HCT116 (cell line): ENCODE measurements at regions not wholly inside any gene's neighbourhood (a gene's known extent, or its start where the extent isn't known, plus 50 kb on each side); places are given as distances from the start of the nearest gene placed in this dataset.

ENCODE experiments used
- ATAC-seq: fragments of 200-7000 bp; cut with Tn5 transposase; 2 replicates; pipeline ENCODE4 v1.9.1; 2020; ENCODE audit warnings: mild to moderate bottlenecking, moderate library complexity
- BruUV-seq: library from RNA; stranded (reverse); fragments of 400-500 nt; replicated peaks from 2 replicates; lab custom pipeline; 2021; lab: Mats Ljungman, UMichigan
- CTCF ChIA-PET: fragments of 300-600 bp; sonication (Branson Sonifier 250); formaldehyde crosslinking; loops from one replicate; lab custom pipeline; 2021; ENCODE audit warnings: antibody characterized with exemption; lab: Charles Lee
- POLR2A ChIA-PET: fragments of 300-600, 350-600 bp; sonication (Branson Sonifier 250); formaldehyde crosslinking; loops from one replicate; lab custom pipeline; 2021; ENCODE audit warnings: antibody characterized with exemption; lab: Charles Lee
- RAD21 ChIA-PET, 2 experiments: fragments of 300-600 bp; sonication (Branson Sonifier 250); formaldehyde crosslinking; loops; one replicate each; lab custom pipeline; 2023; ENCODE audit warnings: low total read pairs in 2 of 2; ENCODE audit not compliant: uncharacterized antibody in 2 of 2, unreplicated experiment in 2 of 2, low non-redundant PET in 1 of 2; lab: Charles Lee
- DNase-seq: peaks from one replicate; pipeline ENCODE4 v3.0.0-alpha.2; 2010; ENCODE audit warnings: low read depth, low spot score
- H2AFZ ChIP-seq: fragments of 200-600 bp; shearing (Covaris generic), sonication (generic); 2 replicates; pipeline ENCODE4 v1.6.1; 2017; ENCODE audit warnings: low read depth, mixed run types, mixed read lengths, antibody characterized with exemption, low read length; ENCODE audit not compliant: poor library complexity, severe bottlenecking
- H3K27ac ChIP-seq: 2 replicates; pipeline ENCODE4 v1.5.1; 2012; ENCODE audit warnings: low read depth, low read length
- H3K27me3 ChIP-seq: fragments of 200-600 bp; sonication (generic); 2 replicates; pipeline ENCODE4 v1.6.1; 2016; ENCODE audit warnings: mixed run types, low read length, mixed read lengths; ENCODE audit not compliant: insufficient read depth
- H3K36me3 ChIP-seq, 2 experiments: fragments of 200-500 bp in 1 of 2; fragments of 200-600 bp in 1 of 2; sonication (Bioruptor generic) in 1 of 2; sonication (generic) in 1 of 2; 2 replicates each; pipeline versions ENCODE4 v1.5.1 to v1.6.1; 2014 to 2016; ENCODE audit warnings: low read length in 2 of 2, inconsistent platforms in 1 of 2, mixed read lengths in 1 of 2, mixed run types in 1 of 2; ENCODE audit not compliant: insufficient read depth in 2 of 2, control insufficient read depth in 1 of 2
- H3K4me1 ChIP-seq, 2 experiments: fragments of 200-600 bp in 1 of 2; sonication (generic) in 1 of 2; 2 replicates each; pipeline versions ENCODE4 v1.5.1 to v1.6.1; 2012 to 2017; ENCODE audit warnings: low read length in 2 of 2, inconsistent platforms in 1 of 2, mild to moderate bottlenecking in 1 of 2, mixed read lengths in 1 of 2, mixed run types in 1 of 2, moderate library complexity in 1 of 2; ENCODE audit not compliant: insufficient read depth in 2 of 2, control insufficient read depth in 1 of 2
- H3K4me2 ChIP-seq: fragments of 200-600 bp; sonication (generic); 2 replicates; pipeline ENCODE4 v1.6.1; 2017; ENCODE audit warnings: mixed run types, low read length, mixed read lengths
- H3K4me3 ChIP-seq, 2 experiments: fragments of 200-600 bp in 1 of 2; sonication (generic) in 1 of 2; replicated peaks in 1 of 2; 2 replicates each; pipeline ENCODE4 v1.5.1; 2011 to 2016; ENCODE audit warnings: low read length in 2 of 2, control low read depth in 1 of 2, low read depth in 1 of 2, mild to moderate bottlenecking in 1 of 2, mixed read lengths in 1 of 2, mixed run types in 1 of 2
- H3K79me2 ChIP-seq: fragments of 200-600 bp; sonication (generic); 2 replicates; pipeline ENCODE4 v1.6.1; 2017; ENCODE audit warnings: mild to moderate bottlenecking, mixed run types, low read length, moderate library complexity, mixed read lengths; ENCODE audit not compliant: insufficient read depth
- H3K9ac ChIP-seq: fragments of 200-600 bp; sonication (generic); 2 replicates; pipeline ENCODE4 v1.6.1; 2016; ENCODE audit warnings: low read length, mixed read lengths
- H3K9me2 ChIP-seq: fragments of 200-600 bp; sonication (generic), shearing (Covaris generic); 2 replicates; pipeline ENCODE4 v1.6.1; 2017; ENCODE audit warnings: mixed run types, mild to moderate bottlenecking, moderate library complexity; ENCODE audit not compliant: insufficient read depth
- H3K9me3 ChIP-seq, 2 experiments: fragments of 200-500 bp in 1 of 2; fragments of 200-600 bp in 1 of 2; sonication (Bioruptor generic) in 1 of 2; sonication (generic) in 1 of 2; 2 replicates each; pipeline ENCODE4 v1.6.1; 2014 to 2017; ENCODE audit warnings: low read length in 2 of 2, mixed read lengths in 2 of 2, inconsistent platforms in 1 of 2, low read depth in 1 of 2, mild to moderate bottlenecking in 1 of 2, mixed run types in 1 of 2, moderate library complexity in 1 of 2; ENCODE audit not compliant: control insufficient read depth in 1 of 2, insufficient read depth in 1 of 2
- H4K20me1 ChIP-seq: fragments of 200-600 bp; sonication (generic), shearing (Covaris generic); 2 replicates; pipeline ENCODE4 v1.6.1; 2017; ENCODE audit warnings: mixed run types, mild to moderate bottlenecking, moderate library complexity; ENCODE audit not compliant: insufficient read depth
- CBX3 ChIP-seq: IDR thresholded peaks from 2 replicates; pipeline ENCODE4 v1.6.1; 2012; ENCODE audit warnings: low read depth
- CTCF ChIP-seq, 3 experiments: fragments of 200-600 bp in 1 of 3; sonication (generic) in 1 of 3; IDR thresholded peaks in 2 of 3; conservative IDR thresholded peaks in 1 of 3; 2 replicates each; pipeline ENCODE4 v1.5.1; 2012 to 2017; ENCODE audit warnings: low read depth in 2 of 3, low read length in 2 of 3, antibody characterized with exemption in 1 of 3, borderline replicate concordance in 1 of 3, control low read depth in 1 of 3, mild to moderate bottlenecking in 1 of 3, mixed read lengths in 1 of 3, mixed run types in 1 of 3, moderate library complexity in 1 of 3; ENCODE audit not compliant: insufficient read depth in 1 of 3
- EGR1 ChIP-seq: IDR thresholded peaks from 2 replicates; pipeline ENCODE4 v1.6.1; 2012; ENCODE audit warnings: low read depth
- EZH2 ChIP-seq: fragments of 200-600 bp; sonication (generic); IDR thresholded peaks from 2 replicates; pipeline ENCODE4 v1.6.1; 2017; ENCODE audit warnings: antibody characterized with exemption, mixed run types
- EZH2phosphoT487 ChIP-seq: fragments of 200-600 bp; IDR thresholded peaks from 2 replicates; pipeline ENCODE4 v1.6.1; 2018; ENCODE audit warnings: antibody characterized with exemption, borderline replicate concordance
- FOSL1 ChIP-seq: IDR thresholded peaks from 2 replicates; pipeline ENCODE4 v1.6.1; 2012; ENCODE audit warnings: low read depth
- JUND ChIP-seq: IDR thresholded peaks from 2 replicates; pipeline ENCODE4 v1.6.1; 2012
- MAX ChIP-seq: IDR thresholded peaks from 2 replicates; pipeline ENCODE4 v1.6.1; 2012
- POLR2A ChIP-seq: IDR thresholded peaks from 2 replicates; pipeline ENCODE4 v1.7.0; 2011; ENCODE audit warnings: borderline replicate concordance; ENCODE audit not compliant: insufficient read depth, insufficient read length; ENCODE audit errors: extremely low read depth
- RAD21 ChIP-seq: IDR thresholded peaks from 2 replicates; pipeline ENCODE4 v1.6.1; 2012; ENCODE audit warnings: low read depth, mild to moderate bottlenecking
- REST ChIP-seq: IDR thresholded peaks from 2 replicates; pipeline ENCODE4 v1.6.1; 2012; ENCODE audit warnings: low read depth
- SP1 ChIP-seq: IDR thresholded peaks from 2 replicates; pipeline ENCODE4 v1.6.1; 2012; ENCODE audit warnings: low read depth
- SRF ChIP-seq: IDR thresholded peaks from 2 replicates; pipeline ENCODE4 v1.6.1; 2012; ENCODE audit warnings: low read depth
- TCF7L2 ChIP-seq: IDR thresholded peaks from 2 replicates; pipeline ENCODE4 v1.7.0; 2011; ENCODE audit warnings: borderline replicate concordance, inconsistent platforms; ENCODE audit not compliant: insufficient read depth, insufficient read length; ENCODE audit errors: extremely low read depth
- ZFX ChIP-seq: fragments of 450-650 bp; IDR thresholded peaks from 2 replicates; pipeline ENCODE4 v1.6.1; 2017
- intact Hi-C: fragments of 100-400 bp; cut with micrococcal nuclease; formaldehyde crosslinking; loops from 2 replicates; pipeline ENCODE4 v1.10.0; 2022

- no peak overlapping the region for H2AFZ ChIP-seq
- H3K27me3 ChIP-seq, result no peaks in the 10 kb centered on the region; the same call in 1 of the 2 replicates
- no peaks in the 10 kb centered on the region for H3K9me3 ChIP-seq
- intact Hi-C loops, result no loop called here
- H3K36me3 ChIP-seq, result no peaks in the 10 kb centered on the region
- TF ChIP-seq TCF7L2, result no peak
- DNase-seq (no peak), ATAC-seq (no peak)
- CTCF ChIA-PET, result no interaction called here
- H4K20me1 ChIP-seq, result no peaks in the 10 kb centered on the region
- POLR2A ChIA-PET, result no interaction called here
- peaks cover 4% of the 10 kb centered on the region in 2 experiments; a peak in 3 of 4 replicates for H3K4me1 ChIP-seq
- no peak overlapping the region for H3K4me3 ChIP-seq
- BruUV-seq, result no TSS peak
- no peak overlapping the region for H3K4me2 ChIP-seq
- H3K9me2 ChIP-seq, result no peaks in the 10 kb centered on the region
- no peak overlapping the region for H3K9ac ChIP-seq
- H3K79me2 ChIP-seq, result no peaks in the 10 kb centered on the region
- no peak overlapping the region for H3K27ac ChIP-seq
- RAD21 ChIA-PET, result no interaction called here
Observed at GRCh38 chr3:188974856-188975599, 196.7 kb upstream of the TPRG1 start.

- no peak overlapping the region for H3K27ac ChIP-seq
- H2AFZ ChIP-seq, result no peak overlapping the region
- no TSS peak for BruUV-seq
- no peak overlapping the region for H3K4me2 ChIP-seq
- no peak for ATAC-seq
- H3K36me3 ChIP-seq, result no peaks in the 10 kb centered on the region
- peaks cover 4% of the 10 kb centered on the region in 2 experiments; a peak in 3 of 4 replicates for H3K4me1 ChIP-seq
- ChIA-PET CTCF (no interaction called here), RAD21 (no interaction called here), POLR2A (no interaction called here)
- no peak for DNase-seq
- H3K9ac ChIP-seq, result no peak overlapping the region
- H3K79me2 ChIP-seq, result no peaks in the 10 kb centered on the region
- H4K20me1 ChIP-seq, result no peaks in the 10 kb centered on the region
- intact Hi-C loops, result no loop called here
- H3K9me3 ChIP-seq, result no peaks in the 10 kb centered on the region
- no peaks in the 10 kb centered on the region for H3K9me2 ChIP-seq
- no peaks in the 10 kb centered on the region; the same call in 1 of the 2 replicates for H3K27me3 ChIP-seq
- H3K4me3 ChIP-seq, result no peak overlapping the region
- no peak for TF ChIP-seq ZFX
- TF ChIP-seq EZH2, result no peak
- no peak for TF ChIP-seq SP1
- TF ChIP-seq REST, result no peak
- no peak for TF ChIP-seq TCF7L2
- TF ChIP-seq FOSL1, result no peak
- no peak for TF ChIP-seq JUND
- no peak for TF ChIP-seq SRF
- TF ChIP-seq EGR1, result no peak
- TF ChIP-seq RAD21, result no peak
- no peak for TF ChIP-seq EZH2phosphoT487
- no peak for TF ChIP-seq CTCF (IDR thresholded peaks at IDR 0.05 in 2 of 3, conservative IDR thresholded peaks at IDR 0.05 in 1 of 3; ENCODE audit: borderline replicate concordance in 1 of 3, insufficient read depth in 1 of 3, low read depth in 2 of 3, low read length in 2 of 3)
- TF ChIP-seq MAX, result no peak
- TF ChIP-seq POLR2A, result no peak
- TF ChIP-seq CBX3, result no peak
Observed at GRCh38 chr3:188975600-188976314, 196.0 kb upstream of the TPRG1 start.
